SU-DHL-6 (cell line): ENCODE measurements at regions not wholly inside any gene's neighbourhood (a gene's known extent, or its start where the extent isn't known, plus 50 kb on each side); places are given as distances from the start of the nearest gene placed in this dataset.
"Not testable (repeated sequence)": the region's sequence is repeated elsewhere in the genome, so short reads cannot be mapped to it uniquely, and the experiment has no call there.

Source experiments
- EZH2phosphoT487 ChIP-seq: fragments of 200-600 bp; sonication (generic), shearing (Covaris generic); conservative IDR thresholded peaks from 2 replicates; pipeline ENCODE4 v1.6.1; 2018; ENCODE audit warnings: mild to moderate bottlenecking, antibody characterized with exemption, low read length, moderate library complexity, mixed read lengths
- TF ChIP-seq, protein P1 (sequence below): fragments of 200-600 bp; sonication (generic); IDR thresholded peaks from one replicate; pipeline ENCODE4 v1.5.1; 2017; ENCODE audit warnings: antibody characterized with exemption, mild to moderate bottlenecking, low read length, moderate library complexity; ENCODE audit not compliant: insufficient read depth, poor library complexity, severe bottlenecking

DNA sequence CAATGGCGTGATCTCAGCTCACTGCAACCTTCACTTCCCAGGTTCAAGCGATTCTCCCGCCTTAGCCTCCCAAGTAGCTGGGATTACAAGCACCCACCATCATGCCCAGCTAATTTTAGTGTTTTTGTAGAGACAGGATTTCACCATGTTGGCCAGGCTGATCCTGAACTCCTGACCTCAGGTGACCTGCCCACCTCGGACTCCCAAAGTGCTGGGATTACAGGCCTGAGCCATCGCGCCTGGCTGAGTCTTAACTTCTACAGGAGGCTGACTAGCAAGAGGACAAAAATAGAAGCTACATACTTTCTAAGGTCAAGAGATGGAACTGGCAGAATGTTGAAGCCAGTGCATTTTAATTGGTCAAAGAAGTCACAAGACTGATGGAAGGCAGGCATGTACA, 2296.2 kb upstream of the RAG2 start:
- TF ChIP-seq, protein P1, sequence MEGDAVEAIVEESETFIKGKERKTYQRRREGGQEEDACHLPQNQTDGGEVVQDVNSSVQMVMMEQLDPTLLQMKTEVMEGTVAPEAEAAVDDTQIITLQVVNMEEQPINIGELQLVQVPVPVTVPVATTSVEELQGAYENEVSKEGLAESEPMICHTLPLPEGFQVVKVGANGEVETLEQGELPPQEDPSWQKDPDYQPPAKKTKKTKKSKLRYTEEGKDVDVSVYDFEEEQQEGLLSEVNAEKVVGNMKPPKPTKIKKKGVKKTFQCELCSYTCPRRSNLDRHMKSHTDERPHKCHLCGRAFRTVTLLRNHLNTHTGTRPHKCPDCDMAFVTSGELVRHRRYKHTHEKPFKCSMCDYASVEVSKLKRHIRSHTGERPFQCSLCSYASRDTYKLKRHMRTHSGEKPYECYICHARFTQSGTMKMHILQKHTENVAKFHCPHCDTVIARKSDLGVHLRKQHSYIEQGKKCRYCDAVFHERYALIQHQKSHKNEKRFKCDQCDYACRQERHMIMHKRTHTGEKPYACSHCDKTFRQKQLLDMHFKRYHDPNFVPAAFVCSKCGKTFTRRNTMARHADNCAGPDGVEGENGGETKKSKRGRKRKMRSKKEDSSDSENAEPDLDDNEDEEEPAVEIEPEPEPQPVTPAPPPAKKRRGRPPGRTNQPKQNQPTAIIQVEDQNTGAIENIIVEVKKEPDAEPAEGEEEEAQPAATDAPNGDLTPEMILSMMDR, result not testable (repeated sequence)
- not testable (repeated sequence) for TF ChIP-seq EZH2phosphoT487
